Type B pancreatic cell (in vitro differentiated cells): ENCODE measurements at regions not wholly inside any gene's neighbourhood (a gene's known extent, or its start where the extent isn't known, plus 50 kb on each side); places are given as distances from the start of the nearest gene placed in this dataset.

ENCODE experiments used
- DNase-seq: peaks from one replicate; pipeline ENCODE4 v3.0.0; 2021; ENCODE audit warnings: mixed read lengths; ENCODE audit not compliant: unreplicated experiment; ENCODE audit errors: extremely low spot score
- H3K27ac Mint-ChIP-seq: 2 replicates; pipeline ENCODE4 v1.8.0; 2021; ENCODE audit warnings: mild to moderate bottlenecking, mixed read lengths
- H3K27me3 Mint-ChIP-seq: 2 replicates; pipeline ENCODE4 v1.8.0; 2021; ENCODE audit warnings: mixed read lengths
- H3K36me3 Mint-ChIP-seq: 2 replicates; pipeline ENCODE4 v1.8.0; 2021; ENCODE audit warnings: mixed read lengths
- H3K4me1 Mint-ChIP-seq: one replicate; pipeline ENCODE4 v1.8.0; 2021; ENCODE audit warnings: mixed read lengths; ENCODE audit not compliant: unreplicated experiment
- H3K4me3 Mint-ChIP-seq: 2 replicates; pipeline ENCODE4 v1.8.0; 2021; ENCODE audit warnings: mild to moderate bottlenecking, mixed read lengths
- H3K9me3 Mint-ChIP-seq: 2 replicates; pipeline ENCODE4 v1.8.0; 2021; ENCODE audit warnings: mixed read lengths
- CTCF ChIP-seq: fragments of 200-600 bp; sonication (generic); conservative IDR thresholded peaks from 2 replicates; pipeline ENCODE4 v1.5.0; 2021; ENCODE audit warnings: antibody characterized with exemption, mild to moderate bottlenecking

GRCh38 chr2:145723872-145724271, 1204.0 kb upstream of the ZEB2 start:
- Mint-ChIP-seq H3K4me3 (no peak overlapping the region), H3K36me3 (no peaks in the 10 kb centered on the region), H3K27ac (no peak overlapping the region), H3K27me3 (no peaks in the 10 kb centered on the region), H3K4me1 (peaks cover 14% of the 10 kb centered on the region), H3K9me3 (peaks cover 13% of the 10 kb centered on the region)
- DNase-seq = no peak
- no peak for TF ChIP-seq CTCF

GRCh38 chr2:145721681-145722080, 1201.8 kb upstream of the ZEB2 start:
- Mint-ChIP-seq H3K4me1 (peaks cover 9% of the 10 kb centered on the region), H3K27me3 (no peaks in the 10 kb centered on the region), H3K36me3 (no peaks in the 10 kb centered on the region), H3K4me3 (no peak overlapping the region), H3K9me3 (peaks cover 9% of the 10 kb centered on the region), H3K27ac (no peak overlapping the region)
- TF ChIP-seq CTCF = no peak
- no peak for DNase-seq

- Mint-ChIP-seq H3K4me3 (no peak overlapping the region), H3K36me3 (no peaks in the 10 kb centered on the region), H3K27me3 (no peaks in the 10 kb centered on the region), H3K9me3 (peaks cover 11% of the 10 kb centered on the region), H3K27ac (no peak overlapping the region), H3K4me1 (no peaks in the 10 kb centered on the region)
- no peak for TF ChIP-seq CTCF
- DNase-seq = no peak
These were observed 1195.7 kb upstream of the ZEB2 start for GRCh38 chr2:145715601-145716000.

- Mint-ChIP-seq H3K4me3 (no peak overlapping the region), H3K4me1 (no peaks in the 10 kb centered on the region), H3K27ac (no peak overlapping the region), H3K27me3 (no peaks in the 10 kb centered on the region), H3K36me3 (no peaks in the 10 kb centered on the region), H3K9me3 (peaks cover 7% of the 10 kb centered on the region)
- DNase-seq = no peak
- TF ChIP-seq CTCF = no peak
These were observed 1190.4 kb upstream of the ZEB2 start for GRCh38 chr2:145710303-145710702.

- no peaks in the 10 kb centered on the region for H3K36me3 Mint-ChIP-seq
- H3K9me3 Mint-ChIP-seq = no peaks in the 10 kb centered on the region
- DNase-seq = no peak
- no peak overlapping the region for H3K4me3 Mint-ChIP-seq
- H3K4me1 Mint-ChIP-seq = no peaks in the 10 kb centered on the region
- TF ChIP-seq CTCF = no peak
- no peak overlapping the region for H3K27ac Mint-ChIP-seq
- H3K27me3 Mint-ChIP-seq = no peaks in the 10 kb centered on the region
These were observed 1182.4 kb upstream of the ZEB2 start for GRCh38 chr2:145702305-145702704.

GRCh38 chr2:145692971-145693478, 1173.1 kb upstream of the ZEB2 start:
- H3K9me3 Mint-ChIP-seq = no peaks in the 10 kb centered on the region
- H3K4me1 Mint-ChIP-seq = no peaks in the 10 kb centered on the region
- no peak for TF ChIP-seq CTCF
- no peaks in the 10 kb centered on the region for H3K36me3 Mint-ChIP-seq
- H3K27ac Mint-ChIP-seq = no peak overlapping the region
- H3K27me3 Mint-ChIP-seq = no peaks in the 10 kb centered on the region
- DNase-seq = no peak
- no peak overlapping the region for H3K4me3 Mint-ChIP-seq
